Activated CD8-positive, alpha-beta memory T cell treated with anti-CD3 and anti-CD28 coated beads, Interleukin-2, amount 10 ng/mL, durations not matched to agents 7 days and 5 days (primary cell): ENCODE measurements at regions not wholly inside any gene's neighbourhood (a gene's known extent, or its start where the extent isn't known, plus 50 kb on each side); places are given as distances from the start of the nearest gene placed in this dataset.

Experiments
- ATAC-seq: fragments of 150-1000 bp; cut with Tn5 transposase; one replicate; pipeline ENCODE4 v1.10.0; 2021; ENCODE audit warnings: moderate library complexity
- CTCF ChIA-PET: fragments of 350-600 bp; sonication (Branson Sonifier 250); formaldehyde crosslinking; loops from one replicate; lab custom pipeline; 2021; ENCODE audit warnings: antibody characterized with exemption; lab: Charles Lee
- DNase-seq: peaks from one replicate; pipeline ENCODE4 v3.0.0-alpha.2; 2020
- H3K27ac Mint-ChIP-seq: one replicate; pipeline ENCODE4 v1.8.0; 2021; ENCODE audit warnings: mild to moderate bottlenecking, mixed read lengths
- H3K27me3 Mint-ChIP-seq: one replicate; pipeline ENCODE4 v1.8.0; 2021; ENCODE audit warnings: mixed read lengths
- H3K36me3 Mint-ChIP-seq: one replicate; pipeline ENCODE4 v1.8.0; 2021; ENCODE audit warnings: mild to moderate bottlenecking, mixed read lengths
- H3K4me1 Mint-ChIP-seq: one replicate; pipeline ENCODE4 v1.8.0; 2021; ENCODE audit warnings: mixed read lengths
- H3K4me3 Mint-ChIP-seq: one replicate; pipeline ENCODE4 v1.8.0; 2021; ENCODE audit warnings: mild to moderate bottlenecking, moderate library complexity, mixed read lengths
- H3K9me3 Mint-ChIP-seq: one replicate; pipeline ENCODE4 v1.8.0; 2022; ENCODE audit warnings: low read depth, mixed read lengths

- Mint-ChIP-seq H3K4me1 (no peaks in the 10 kb centered on the region), H3K27ac (no peak overlapping the region), H3K4me3 (no peak overlapping the region), H3K36me3 (no peaks in the 10 kb centered on the region), H3K27me3 (peaks cover 12% of the 10 kb centered on the region), H3K9me3 (no peaks in the 10 kb centered on the region)
- CTCF ChIA-PET: no interaction called here
- DNase-seq: no peak
- ATAC-seq: no peak
These were observed 89.1 kb upstream of the SPDL1 start for GRCh38 chr5:169494383-169494935.

- no peak overlapping the region for H3K4me3 Mint-ChIP-seq
- no peak overlapping the region for H3K27ac Mint-ChIP-seq
- CTCF ChIA-PET: interaction anchor here (0.6 kb wide), 1 partner anchor 18 kb away, joined by 3 read pairs; no protein-coding TSS in a partner anchor
- no peaks in the 10 kb centered on the region for H3K9me3 Mint-ChIP-seq
- H3K4me1 Mint-ChIP-seq: no peaks in the 10 kb centered on the region
- H3K36me3 Mint-ChIP-seq: no peaks in the 10 kb centered on the region
- DNase-seq: no peak
- ATAC-seq: no peak
- peaks cover 3% of the 10 kb centered on the region for H3K27me3 Mint-ChIP-seq
These were observed 109.3 kb upstream of the SPDL1 start for GRCh38 chr5:169474226-169474625.

- Mint-ChIP-seq H3K9me3 (no peaks in the 10 kb centered on the region), H3K27me3 (peaks cover 3% of the 10 kb centered on the region), H3K4me3 (no peak overlapping the region), H3K4me1 (no peaks in the 10 kb centered on the region), H3K27ac (no peak overlapping the region), H3K36me3 (no peaks in the 10 kb centered on the region)
- ATAC-seq (no peak), DNase-seq (no peak)
- CTCF ChIA-PET: no interaction called here
These were observed 111.0 kb upstream of the SPDL1 start for GRCh38 chr5:169472544-169472943.

GRCh38 chr5:169471021-169471420 is 112.6 kb upstream of the SPDL1 start:
- peaks cover 5% of the 10 kb centered on the region for H3K27me3 Mint-ChIP-seq
- no peaks in the 10 kb centered on the region for H3K36me3 Mint-ChIP-seq
- H3K9me3 Mint-ChIP-seq: no peaks in the 10 kb centered on the region
- CTCF ChIA-PET: no interaction called here
- H3K27ac Mint-ChIP-seq: no peak overlapping the region
- H3K4me1 Mint-ChIP-seq: no peaks in the 10 kb centered on the region
- H3K4me3 Mint-ChIP-seq: no peak overlapping the region
- no peak for DNase-seq
- no peak for ATAC-seq

- H3K27me3 Mint-ChIP-seq: peaks cover 5% of the 10 kb centered on the region
- ATAC-seq: no peak
- H3K4me3 Mint-ChIP-seq: no peak overlapping the region
- H3K9me3 Mint-ChIP-seq: no peaks in the 10 kb centered on the region
- H3K4me1 Mint-ChIP-seq: no peaks in the 10 kb centered on the region
- no peaks in the 10 kb centered on the region for H3K36me3 Mint-ChIP-seq
- no peak for DNase-seq
- no peak overlapping the region for H3K27ac Mint-ChIP-seq
- CTCF ChIA-PET: no interaction called here
These were observed 116.4 kb upstream of the SPDL1 start for GRCh38 chr5:169467041-169467771.

GRCh38 chr5:169460896-169461295 is 122.7 kb upstream of the SPDL1 start:
- no peak for DNase-seq
- no peak for ATAC-seq
- CTCF ChIA-PET: no interaction called here
- Mint-ChIP-seq H3K27me3 (peaks cover 6% of the 10 kb centered on the region), H3K9me3 (no peaks in the 10 kb centered on the region), H3K4me3 (no peak overlapping the region), H3K27ac (no peak overlapping the region), H3K36me3 (no peaks in the 10 kb centered on the region), H3K4me1 (no peaks in the 10 kb centered on the region)

- H3K36me3 Mint-ChIP-seq: no peaks in the 10 kb centered on the region
These were observed 123.5 kb upstream of the SPDL1 start for GRCh38 chr5:169460123-169460522.

GRCh38 chr5:169458221-169458620 is 125.4 kb upstream of the SPDL1 start:
- Mint-ChIP-seq H3K4me3 (no peak overlapping the region), H3K36me3 (no peaks in the 10 kb centered on the region), H3K27ac (no peak overlapping the region), H3K27me3 (peaks cover 14% of the 10 kb centered on the region), H3K4me1 (no peaks in the 10 kb centered on the region), H3K9me3 (no peaks in the 10 kb centered on the region)
- ATAC-seq (no peak), DNase-seq (no peak)
- CTCF ChIA-PET: no interaction called here

More at GRCh38 chr5:169460123-169460522, 123.5 kb upstream of the SPDL1 start:
- ATAC-seq (no peak), DNase-seq (no peak)
- no peak overlapping the region for H3K4me3 Mint-ChIP-seq
- H3K27me3 Mint-ChIP-seq: peaks cover 6% of the 10 kb centered on the region
- H3K9me3 Mint-ChIP-seq: no peaks in the 10 kb centered on the region
- CTCF ChIA-PET: no interaction called here
- no peak overlapping the region for H3K27ac Mint-ChIP-seq
- no peaks in the 10 kb centered on the region for H3K4me1 Mint-ChIP-seq

- no peaks in the 10 kb centered on the region for H3K9me3 Mint-ChIP-seq
- no peak overlapping the region for H3K4me3 Mint-ChIP-seq
- no peak for DNase-seq
- CTCF ChIA-PET: no interaction called here
- H3K27ac Mint-ChIP-seq: no peak overlapping the region
- H3K36me3 Mint-ChIP-seq: no peaks in the 10 kb centered on the region
- ATAC-seq: no peak
- H3K4me1 Mint-ChIP-seq: no peaks in the 10 kb centered on the region
- H3K27me3 Mint-ChIP-seq: peaks cover 17% of the 10 kb centered on the region
These were observed 133.1 kb upstream of the SPDL1 start for GRCh38 chr5:169450464-169450863.

GRCh38 chr5:169448826-169449225 is 134.7 kb upstream of the SPDL1 start:
- H3K36me3 Mint-ChIP-seq: no peaks in the 10 kb centered on the region
- ATAC-seq: no peak
- no peaks in the 10 kb centered on the region for H3K9me3 Mint-ChIP-seq
- no peaks in the 10 kb centered on the region for H3K4me1 Mint-ChIP-seq
- H3K4me3 Mint-ChIP-seq: no peak overlapping the region
- CTCF ChIA-PET: no interaction called here
- H3K27me3 Mint-ChIP-seq: peaks cover 12% of the 10 kb centered on the region
- DNase-seq: no peak
- no peak overlapping the region for H3K27ac Mint-ChIP-seq

GRCh38 chr5:169445191-169445590 is 138.4 kb upstream of the SPDL1 start:
- ATAC-seq: no peak
- Mint-ChIP-seq H3K27ac (no peak overlapping the region), H3K4me1 (no peaks in the 10 kb centered on the region), H3K27me3 (peaks cover 12% of the 10 kb centered on the region), H3K36me3 (no peaks in the 10 kb centered on the region), H3K4me3 (no peak overlapping the region), H3K9me3 (no peaks in the 10 kb centered on the region)
- no peak for DNase-seq
- CTCF ChIA-PET: no interaction called here

- Mint-ChIP-seq H3K36me3 (no peaks in the 10 kb centered on the region), H3K4me3 (no peak overlapping the region), H3K9me3 (no peaks in the 10 kb centered on the region), H3K4me1 (no peaks in the 10 kb centered on the region), H3K27me3 (peaks cover 11% of the 10 kb centered on the region), H3K27ac (no peak overlapping the region)
- no peak for ATAC-seq
- CTCF ChIA-PET: no interaction called here
- DNase-seq: no peak
These were observed 140.4 kb upstream of the SPDL1 start for GRCh38 chr5:169442913-169443784.

- no peak overlapping the region for H3K27ac Mint-ChIP-seq
- no peak for ATAC-seq
- no peaks in the 10 kb centered on the region for H3K9me3 Mint-ChIP-seq
- no peaks in the 10 kb centered on the region for H3K36me3 Mint-ChIP-seq
- CTCF ChIA-PET: no interaction called here
- DNase-seq: no peak
- H3K4me1 Mint-ChIP-seq: no peaks in the 10 kb centered on the region
- peaks cover 15% of the 10 kb centered on the region for H3K27me3 Mint-ChIP-seq
- no peak overlapping the region for H3K4me3 Mint-ChIP-seq
These were observed 141.1 kb upstream of the SPDL1 start for GRCh38 chr5:169442403-169442874.
